Panc1 (cell line): ENCODE measurements at regions not wholly inside any gene's neighbourhood (a gene's known extent, or its start where the extent isn't known, plus 50 kb on each side); places are given as distances from the start of the nearest gene placed in this dataset.

Experiments used
- ATAC-seq: fragments of 200-7000 bp; cut with Tn5 transposase; 2 replicates; pipeline ENCODE4 v1.9.1; 2020; ENCODE audit warnings: mild to moderate bottlenecking, moderate library complexity
- BruUV-seq: library from RNA; stranded (reverse); fragments of 400-500 nt; replicated peaks from 2 replicates; lab custom pipeline; 2021; lab: Mats Ljungman, UMichigan
- CTCF ChIA-PET: fragments of 300-600 bp; sonication (Branson Sonifier 250); formaldehyde crosslinking; loops from one replicate; lab custom pipeline; 2022; ENCODE audit warnings: antibody characterized with exemption; lab: Charles Lee
- POLR2A ChIA-PET: fragments of 300-600 bp; sonication (Branson Sonifier 250); formaldehyde crosslinking; loops from one replicate; lab custom pipeline; 2022; ENCODE audit warnings: antibody characterized with exemption; lab: Charles Lee
- DNase-seq: peaks from one replicate; pipeline ENCODE4 v3.0.0-alpha.2; 2010; ENCODE audit warnings: low read depth, low spot score
- H3K27ac ChIP-seq: 2 replicates; pipeline ENCODE4 v1.5.1; 2011; ENCODE audit warnings: mild to moderate bottlenecking, low read length, inconsistent platforms
- H3K27me3 ChIP-seq: fragments of 200-500 bp; sonication (Bioruptor generic); 2 replicates; pipeline ENCODE4 v1.6.0; 2014; ENCODE audit warnings: low read length, inconsistent platforms; ENCODE audit not compliant: control insufficient read depth, insufficient read depth
- H3K36me3 ChIP-seq: fragments of 200-500 bp; sonication (Bioruptor generic); 2 replicates; pipeline ENCODE4 v1.5.1; 2014; ENCODE audit warnings: inconsistent platforms, mild to moderate bottlenecking, low read length, moderate library complexity; ENCODE audit not compliant: control insufficient read depth, insufficient read depth
- H3K4me1 ChIP-seq: 2 replicates; pipeline ENCODE4 v1.5.1; 2011; ENCODE audit warnings: inconsistent platforms, mild to moderate bottlenecking, low read length, moderate library complexity; ENCODE audit not compliant: control insufficient read depth, insufficient read depth
- H3K4me3 ChIP-seq, 2 experiments: 2 replicates each; pipeline ENCODE4 v1.5.1; 2011 to 2012; ENCODE audit warnings: low read depth in 2 of 2, low read length in 2 of 2, mild to moderate bottlenecking in 2 of 2, inconsistent platforms in 1 of 2, moderate library complexity in 1 of 2
- H3K9me3 ChIP-seq: fragments of 200-500 bp; sonication (Bioruptor generic); 2 replicates; pipeline ENCODE4 v1.5.1; 2014; ENCODE audit warnings: low read depth, mild to moderate bottlenecking, inconsistent platforms, low read length, moderate library complexity; ENCODE audit not compliant: control insufficient read depth, insufficient read depth
- POLR2AphosphoS5 ChIP-seq: IDR thresholded peaks from 2 replicates; pipeline ENCODE4 v1.6.1; 2012; ENCODE audit warnings: mild to moderate bottlenecking, low read depth, low read length, moderate library complexity
- SIN3A ChIP-seq: IDR thresholded peaks from 2 replicates; pipeline ENCODE4 v1.6.1; 2012; ENCODE audit warnings: low read depth, mild to moderate bottlenecking, low read length, moderate library complexity, borderline replicate concordance; ENCODE audit not compliant: insufficient read depth
- TCF7L2 ChIP-seq: IDR thresholded peaks from 2 replicates; pipeline ENCODE4 v1.6.1; 2011; ENCODE audit warnings: mild to moderate bottlenecking, low read depth, low read length, inconsistent platforms
- in situ Hi-C: cut with HindIII; loops from 2 replicates; pipeline ENCODE4 v1.10.0; 2016; ENCODE audit warnings: low sequenced_read_pairs, low pct_unique_long_range_greater_than_20kb
- intact Hi-C: fragments of 100-400 bp; cut with micrococcal nuclease; formaldehyde crosslinking; loops from one replicate; pipeline ENCODE4 v1.10.0; 2022; ENCODE audit not compliant: unreplicated experiment
- TF ChIP-seq, protein P1 (sequence below): fragments of 450-650 bp; IDR thresholded peaks from 2 replicates; pipeline ENCODE4 v1.5.1; 2017; ENCODE audit warnings: mild to moderate bottlenecking
- TF ChIP-seq, protein P2 (sequence below), 2 experiments: IDR thresholded peaks; 2 replicates each; pipeline ENCODE4 v1.6.1; 2011 to 2012; ENCODE audit warnings: low read depth in 2 of 2, control low read depth in 1 of 2, low read length in 1 of 2, mild to moderate bottlenecking in 1 of 2, moderate library complexity in 1 of 2; ENCODE audit not compliant: insufficient read depth in 1 of 2

DNA sequence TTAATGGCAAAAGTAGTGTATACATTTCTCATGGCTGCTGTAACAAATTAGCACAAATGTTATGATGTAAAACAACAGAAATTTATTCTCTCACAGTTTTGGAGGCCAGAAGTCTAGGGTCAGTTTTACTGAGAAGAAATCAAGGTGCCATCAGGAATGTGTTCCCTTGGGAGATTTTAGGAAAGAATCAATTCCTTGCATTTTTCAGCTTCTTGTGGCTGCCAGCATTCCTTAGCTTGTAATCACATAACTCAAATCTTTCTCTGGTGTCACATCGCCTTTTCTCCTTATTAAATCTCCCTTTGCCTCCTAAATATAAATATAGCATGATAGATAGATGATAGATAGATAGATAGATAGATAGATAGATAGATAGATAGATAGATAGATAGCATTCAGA lies 307.0 kb upstream of the REG3G start:
- DNase-seq: no peak
- H3K27ac ChIP-seq: no peak overlapping the region

DNA sequence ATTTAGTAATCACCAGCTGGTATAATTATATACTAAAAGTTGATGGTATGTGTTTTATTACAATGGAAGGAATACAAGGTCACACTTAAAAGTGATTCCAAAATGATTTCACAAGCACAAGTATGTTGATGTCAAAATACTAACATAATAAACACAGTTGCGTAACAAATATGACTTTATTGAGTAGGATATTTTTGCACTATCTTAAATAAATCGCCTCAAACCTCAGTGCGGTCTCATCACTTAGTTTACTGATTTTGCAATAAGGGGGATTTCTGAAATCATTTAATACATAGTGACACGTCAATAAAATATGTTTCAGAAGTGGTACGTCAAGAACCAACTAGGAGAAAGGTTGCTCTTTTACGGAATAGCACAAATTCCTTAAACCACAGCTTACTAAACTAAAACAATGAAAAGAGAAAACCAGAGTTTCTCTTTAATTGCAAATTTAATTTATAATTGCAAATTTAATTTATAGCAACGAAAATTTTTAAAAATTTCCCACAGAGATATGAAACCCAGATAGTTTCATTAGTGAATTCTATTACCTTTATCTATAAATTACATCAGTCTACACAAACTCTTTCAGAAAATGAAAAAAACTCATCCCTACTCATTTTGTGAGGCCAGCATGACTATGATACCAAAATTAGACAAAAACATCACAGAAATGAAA lies 304.0 kb upstream of the REG3G start:
- in situ Hi-C loops: no loop called here
- ChIA-PET CTCF (no interaction called here), POLR2A (no interaction called here)
- Histone ChIP-seq H3K9me3 (no peaks in the 10 kb centered on the region), H3K4me1 (no peaks in the 10 kb centered on the region), H3K4me3 (no peak overlapping the region), H3K27me3 (no peaks in the 10 kb centered on the region), H3K36me3 (no peaks in the 10 kb centered on the region), H3K27ac (no peak overlapping the region)
- no TSS peak for BruUV-seq
- DNase-seq (no peak), ATAC-seq (no peak)
- intact Hi-C loops: no loop called here
- TF ChIP-seq, protein P1, sequence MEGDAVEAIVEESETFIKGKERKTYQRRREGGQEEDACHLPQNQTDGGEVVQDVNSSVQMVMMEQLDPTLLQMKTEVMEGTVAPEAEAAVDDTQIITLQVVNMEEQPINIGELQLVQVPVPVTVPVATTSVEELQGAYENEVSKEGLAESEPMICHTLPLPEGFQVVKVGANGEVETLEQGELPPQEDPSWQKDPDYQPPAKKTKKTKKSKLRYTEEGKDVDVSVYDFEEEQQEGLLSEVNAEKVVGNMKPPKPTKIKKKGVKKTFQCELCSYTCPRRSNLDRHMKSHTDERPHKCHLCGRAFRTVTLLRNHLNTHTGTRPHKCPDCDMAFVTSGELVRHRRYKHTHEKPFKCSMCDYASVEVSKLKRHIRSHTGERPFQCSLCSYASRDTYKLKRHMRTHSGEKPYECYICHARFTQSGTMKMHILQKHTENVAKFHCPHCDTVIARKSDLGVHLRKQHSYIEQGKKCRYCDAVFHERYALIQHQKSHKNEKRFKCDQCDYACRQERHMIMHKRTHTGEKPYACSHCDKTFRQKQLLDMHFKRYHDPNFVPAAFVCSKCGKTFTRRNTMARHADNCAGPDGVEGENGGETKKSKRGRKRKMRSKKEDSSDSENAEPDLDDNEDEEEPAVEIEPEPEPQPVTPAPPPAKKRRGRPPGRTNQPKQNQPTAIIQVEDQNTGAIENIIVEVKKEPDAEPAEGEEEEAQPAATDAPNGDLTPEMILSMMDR: no peak
- TF ChIP-seq, protein P2, sequence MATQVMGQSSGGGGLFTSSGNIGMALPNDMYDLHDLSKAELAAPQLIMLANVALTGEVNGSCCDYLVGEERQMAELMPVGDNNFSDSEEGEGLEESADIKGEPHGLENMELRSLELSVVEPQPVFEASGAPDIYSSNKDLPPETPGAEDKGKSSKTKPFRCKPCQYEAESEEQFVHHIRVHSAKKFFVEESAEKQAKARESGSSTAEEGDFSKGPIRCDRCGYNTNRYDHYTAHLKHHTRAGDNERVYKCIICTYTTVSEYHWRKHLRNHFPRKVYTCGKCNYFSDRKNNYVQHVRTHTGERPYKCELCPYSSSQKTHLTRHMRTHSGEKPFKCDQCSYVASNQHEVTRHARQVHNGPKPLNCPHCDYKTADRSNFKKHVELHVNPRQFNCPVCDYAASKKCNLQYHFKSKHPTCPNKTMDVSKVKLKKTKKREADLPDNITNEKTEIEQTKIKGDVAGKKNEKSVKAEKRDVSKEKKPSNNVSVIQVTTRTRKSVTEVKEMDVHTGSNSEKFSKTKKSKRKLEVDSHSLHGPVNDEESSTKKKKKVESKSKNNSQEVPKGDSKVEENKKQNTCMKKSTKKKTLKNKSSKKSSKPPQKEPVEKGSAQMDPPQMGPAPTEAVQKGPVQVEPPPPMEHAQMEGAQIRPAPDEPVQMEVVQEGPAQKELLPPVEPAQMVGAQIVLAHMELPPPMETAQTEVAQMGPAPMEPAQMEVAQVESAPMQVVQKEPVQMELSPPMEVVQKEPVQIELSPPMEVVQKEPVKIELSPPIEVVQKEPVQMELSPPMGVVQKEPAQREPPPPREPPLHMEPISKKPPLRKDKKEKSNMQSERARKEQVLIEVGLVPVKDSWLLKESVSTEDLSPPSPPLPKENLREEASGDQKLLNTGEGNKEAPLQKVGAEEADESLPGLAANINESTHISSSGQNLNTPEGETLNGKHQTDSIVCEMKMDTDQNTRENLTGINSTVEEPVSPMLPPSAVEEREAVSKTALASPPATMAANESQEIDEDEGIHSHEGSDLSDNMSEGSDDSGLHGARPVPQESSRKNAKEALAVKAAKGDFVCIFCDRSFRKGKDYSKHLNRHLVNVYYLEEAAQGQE (IDR thresholded peaks at IDR 0.05; ENCODE audit: insufficient read depth in 1 of 2, low read depth in 2 of 2, low read length in 1 of 2): no peak
- TF ChIP-seq POLR2AphosphoS5 (no peak), TCF7L2 (no peak), SIN3A (no peak)

More for the DNA sequence above, 307.0 kb upstream of the REG3G start:
- no TSS peak for BruUV-seq
- H3K4me3 ChIP-seq: no peak overlapping the region
- CTCF ChIA-PET: no interaction called here
- intact Hi-C loops (no loop called here), in situ Hi-C loops (no loop called here)
- ATAC-seq: no peak
- no peaks in the 10 kb centered on the region for H3K36me3 ChIP-seq
- H3K9me3 ChIP-seq: no peaks in the 10 kb centered on the region
- H3K27me3 ChIP-seq: no peaks in the 10 kb centered on the region
- POLR2A ChIA-PET: no interaction called here
- H3K4me1 ChIP-seq: no peaks in the 10 kb centered on the region
- TF ChIP-seq POLR2AphosphoS5: no peak
- TF ChIP-seq, protein P2 (IDR thresholded peaks at IDR 0.05; ENCODE audit: insufficient read depth in 1 of 2, low read depth in 2 of 2, low read length in 1 of 2): no peak
- TF ChIP-seq TCF7L2: no peak
- no peak for TF ChIP-seq SIN3A
- TF ChIP-seq, protein P1: no peak
